HG03095 (cell line): ENCODE measurements at regions not wholly inside any gene's neighbourhood (a gene's known extent, or its start where the extent isn't known, plus 50 kb on each side); places are given as distances from the start of the nearest gene placed in this dataset.
"Not testable (repeated sequence)": the region's sequence is repeated elsewhere in the genome, so short reads cannot be mapped to it uniquely, and the experiment has no call there.

Experiments used
- ATAC-seq: cut with Tn5 transposase; IDR thresholded peaks from one replicate; pipeline ENCODE4 v1.9.1; 2021; ENCODE audit warnings: moderate library complexity; ENCODE audit not compliant: unreplicated experiment

- no peak for ATAC-seq
Measured at GRCh38 chr5:125481506-125482465, 735.3 kb upstream of the ZNF608 start.

DNA sequence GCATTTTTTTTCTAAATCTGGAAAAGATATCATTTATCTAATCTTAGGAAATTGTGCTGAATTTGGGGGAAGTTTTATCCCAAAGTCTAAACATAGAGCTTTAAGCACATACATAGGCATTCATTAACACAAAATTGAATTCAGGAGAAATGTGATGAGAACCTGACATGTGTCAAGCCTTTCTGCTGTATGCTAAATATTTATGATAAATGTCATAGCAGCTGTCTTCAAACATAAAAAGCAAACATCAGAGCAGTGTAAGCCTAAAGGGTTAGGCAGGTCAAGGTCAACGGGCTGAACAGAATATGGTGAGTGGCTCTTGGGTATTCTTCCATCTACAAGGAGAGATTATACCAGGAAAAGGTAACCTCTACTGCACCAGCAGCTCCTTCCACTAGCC, 737.2 kb upstream of the ZNF608 start:
- no peak for ATAC-seq

GRCh38 chr5:125484272-125484741, 737.9 kb upstream of the ZNF608 start:
- no peak for ATAC-seq

GRCh38 chr5:125484742-125485641, 738.6 kb upstream of the ZNF608 start:
- ATAC-seq = no peak

GRCh38 chr5:125485771-125486170, 739.3 kb upstream of the ZNF608 start:
- no peak for ATAC-seq

DNA sequence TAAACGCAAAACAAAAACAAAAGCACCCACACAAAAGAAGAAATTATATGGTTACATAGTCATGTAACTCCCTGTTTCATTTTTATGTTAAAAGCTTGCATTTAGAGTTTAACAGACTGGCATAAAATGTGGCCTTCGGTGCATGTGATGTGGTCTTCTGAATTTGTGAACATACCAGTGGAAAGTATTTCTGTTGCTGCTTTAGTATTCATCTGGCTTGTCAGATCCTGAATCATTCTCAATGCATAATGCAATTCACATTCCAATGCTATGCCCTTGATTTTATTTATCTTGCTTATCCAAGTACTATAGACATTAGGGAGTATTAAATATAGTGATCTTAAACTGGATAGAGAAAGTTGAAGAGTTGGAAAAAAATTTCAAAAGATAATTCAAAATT, 740.2 kb upstream of the ZNF608 start:
- no peak for ATAC-seq

DNA sequence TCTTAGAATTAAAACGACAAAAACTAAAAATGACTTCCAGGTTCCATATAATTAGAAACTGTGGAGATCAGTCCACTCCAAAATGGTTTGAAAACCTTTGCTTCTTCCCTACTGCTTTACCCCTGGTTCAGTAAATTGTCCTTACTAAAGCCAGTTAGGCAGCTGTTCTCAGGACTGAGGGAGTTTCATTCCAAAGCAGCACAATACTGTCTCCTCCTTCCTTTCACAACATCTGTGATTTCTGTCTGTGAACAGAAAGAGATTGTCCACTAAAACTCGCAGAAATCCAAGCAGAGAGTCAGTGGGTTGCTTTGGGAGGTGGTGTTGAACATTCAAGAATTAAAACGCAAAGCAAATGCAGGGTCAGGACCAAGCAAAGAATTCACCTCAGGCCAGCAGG, 740.8 kb upstream of the ZNF608 start:
- ATAC-seq = no peak

DNA sequence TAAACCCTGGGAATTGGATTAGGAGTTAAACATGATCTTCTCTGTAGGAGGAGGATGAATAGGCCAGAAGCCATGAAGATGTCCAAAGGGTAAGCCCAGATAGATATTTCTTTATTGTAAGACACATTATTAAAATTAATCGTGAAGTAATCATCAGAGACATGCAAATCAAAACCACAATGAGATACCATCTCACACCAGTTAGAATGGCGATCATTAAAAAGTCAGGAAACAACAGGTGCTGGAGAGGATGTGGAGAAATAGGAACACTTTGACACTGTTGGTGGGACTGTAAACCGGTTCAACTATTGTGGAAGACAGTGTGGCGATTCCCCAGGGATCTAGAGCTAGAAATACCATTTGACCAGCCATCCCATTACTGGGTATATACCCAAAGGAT, 741.2 kb upstream of the ZNF608 start:
- ATAC-seq = not testable (repeated sequence)

GRCh38 chr5:125489146-125489545, 742.7 kb upstream of the ZNF608 start:
- ATAC-seq = no peak

- no peak for ATAC-seq
Measured at GRCh38 chr5:125491986-125492492, 745.6 kb upstream of the ZNF608 start.

GRCh38 chr5:125492977-125493376, 746.5 kb upstream of the ZNF608 start:
- ATAC-seq = no peak

- no peak for ATAC-seq
Measured at GRCh38 chr5:125496393-125496792, 750.0 kb upstream of the ZNF608 start.

DNA sequence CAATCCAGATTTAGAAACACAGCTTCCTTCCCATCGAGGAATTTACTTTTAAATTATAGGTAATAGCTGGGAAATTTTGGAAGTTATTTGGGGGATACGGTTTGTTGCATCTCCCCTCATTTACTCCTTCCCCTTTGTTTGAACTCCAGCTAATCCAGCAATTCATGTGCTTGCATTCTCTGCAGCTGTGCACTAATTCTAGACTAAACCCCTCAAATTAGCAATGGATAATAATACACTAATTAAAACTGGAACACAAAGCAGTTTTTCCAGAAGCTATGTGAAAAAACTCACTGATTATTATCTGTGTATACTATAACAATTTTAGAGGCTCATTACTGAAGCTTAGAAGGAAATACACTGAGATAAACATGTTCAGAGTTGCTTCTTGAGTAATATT, 751.2 kb upstream of the ZNF608 start:
- ATAC-seq = no peak

GRCh38 chr5:125499636-125500332, 753.3 kb upstream of the ZNF608 start:
- no peak for ATAC-seq

DNA sequence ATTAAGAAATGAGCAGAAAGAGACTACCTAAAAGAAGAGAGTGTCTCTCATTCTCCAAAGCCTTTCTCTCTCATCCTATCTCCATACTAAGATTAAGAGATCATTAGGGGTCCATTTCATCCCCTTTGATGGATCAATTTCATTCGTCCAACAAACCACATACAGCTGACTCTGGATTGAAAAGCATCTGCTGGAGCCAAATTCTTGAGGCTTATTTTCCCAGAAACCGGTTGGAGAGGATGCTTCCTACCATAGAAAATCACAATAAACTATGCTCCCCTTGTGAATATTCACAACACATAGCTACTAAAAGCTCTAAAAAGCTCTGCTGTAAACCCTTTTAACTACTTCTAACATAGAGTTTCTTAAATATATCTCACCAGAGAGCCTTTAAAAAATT, 755.0 kb upstream of the ZNF608 start:
- no peak for ATAC-seq

DNA sequence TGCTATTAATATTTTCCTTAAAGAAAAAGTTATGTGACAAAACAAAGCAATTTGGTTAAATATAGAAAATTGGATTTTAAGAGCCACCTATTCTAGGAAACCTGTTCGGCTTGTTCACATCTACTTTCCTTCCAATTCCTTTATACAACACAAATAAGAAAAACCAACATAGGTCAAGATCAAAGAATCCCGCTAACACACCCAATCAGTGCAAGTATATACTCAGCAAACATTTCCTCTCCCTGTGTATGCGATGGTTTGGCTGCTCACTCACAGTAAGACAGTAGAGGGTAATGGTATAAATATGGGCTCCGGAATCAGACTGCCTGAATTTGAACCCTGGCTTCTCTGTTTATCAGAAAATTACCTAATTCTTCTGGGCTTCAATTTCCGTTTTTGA, 757.5 kb upstream of the ZNF608 start:
- ATAC-seq = no peak

GRCh38 chr5:125505115-125505514, 758.7 kb upstream of the ZNF608 start:
- no peak for ATAC-seq

GRCh38 chr5:125506124-125506523, 759.7 kb upstream of the ZNF608 start:
- ATAC-seq = no peak

- no peak for ATAC-seq
Measured at GRCh38 chr5:125508225-125508624, 761.8 kb upstream of the ZNF608 start.

GRCh38 chr5:125510651-125511050, 764.2 kb upstream of the ZNF608 start:
- ATAC-seq = no peak
